ENCODE measurements at regions not wholly inside any gene's neighbourhood (a gene's known extent, or its start where the extent isn't known, plus 50 kb on each side); places are given as distances from the start of the nearest gene placed in this dataset.

GRCh38 chrX:79645749-79646148, 278.6 kb upstream of the ITM2A start:
- intact Hi-C loops (cut with DNase I): no loop called here
- ATAC-seq: no peak

GRCh38 chrX:79631526-79631925, 264.4 kb upstream of the ITM2A start:
- no peak for DNase-seq (ENCODE audit: missing footprints)
- intact Hi-C loops (cut with DNase I): no loop called here
- no peak for ATAC-seq

More at GRCh38 chrX:79645749-79646148, 278.6 kb upstream of the ITM2A start:
- no peak for DNase-seq (ENCODE audit: missing footprints)

DNA sequence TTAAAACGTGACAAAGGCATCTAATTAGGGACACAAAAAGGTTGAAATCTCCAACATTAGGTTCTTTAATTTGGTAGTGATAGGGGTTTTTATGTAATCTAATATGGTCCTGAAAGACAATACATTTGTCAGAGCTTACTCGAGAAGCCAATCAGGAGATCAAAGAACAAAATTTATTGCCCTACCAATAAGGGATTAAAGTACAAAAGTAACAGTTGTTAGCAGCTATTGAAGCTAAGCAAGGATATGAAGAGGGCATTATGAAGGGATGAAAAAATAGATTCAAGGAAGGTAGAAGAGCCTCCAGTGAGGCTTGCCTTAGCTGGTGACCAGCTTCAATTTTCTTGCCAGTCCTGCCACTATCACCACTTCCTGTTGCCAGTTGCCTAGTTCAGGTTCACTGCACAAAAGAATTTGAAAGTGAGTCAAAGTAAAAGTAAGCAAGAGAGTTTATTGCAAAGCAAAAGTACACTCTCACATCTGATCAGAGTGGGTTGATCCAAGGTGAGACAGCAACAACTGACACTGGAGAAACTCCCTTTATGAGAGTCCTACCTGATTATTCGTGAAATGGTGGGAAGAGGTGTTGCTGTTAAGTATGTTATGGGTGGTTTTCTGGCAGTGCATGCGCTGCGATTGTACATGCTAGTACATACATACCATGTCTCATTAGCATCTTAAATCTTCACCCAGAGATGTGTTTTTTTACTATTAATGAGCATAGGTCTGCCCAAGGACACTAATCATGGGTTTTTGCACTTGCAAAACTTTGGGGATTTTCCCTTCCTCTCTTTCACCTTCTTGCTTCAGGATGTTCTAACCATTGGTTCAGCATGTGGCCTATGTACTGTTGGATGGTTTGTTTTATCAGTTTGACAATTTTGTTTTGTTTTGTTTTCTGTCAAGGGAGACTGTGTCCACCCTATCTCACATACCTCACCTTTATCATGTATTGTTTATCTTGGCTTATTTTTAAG, 263.2 kb upstream of the ITM2A start:
- DNase-seq (ENCODE audit: missing footprints) (no peak), ATAC-seq (no peak)
- intact Hi-C loops (cut with DNase I): no loop called here

DNA sequence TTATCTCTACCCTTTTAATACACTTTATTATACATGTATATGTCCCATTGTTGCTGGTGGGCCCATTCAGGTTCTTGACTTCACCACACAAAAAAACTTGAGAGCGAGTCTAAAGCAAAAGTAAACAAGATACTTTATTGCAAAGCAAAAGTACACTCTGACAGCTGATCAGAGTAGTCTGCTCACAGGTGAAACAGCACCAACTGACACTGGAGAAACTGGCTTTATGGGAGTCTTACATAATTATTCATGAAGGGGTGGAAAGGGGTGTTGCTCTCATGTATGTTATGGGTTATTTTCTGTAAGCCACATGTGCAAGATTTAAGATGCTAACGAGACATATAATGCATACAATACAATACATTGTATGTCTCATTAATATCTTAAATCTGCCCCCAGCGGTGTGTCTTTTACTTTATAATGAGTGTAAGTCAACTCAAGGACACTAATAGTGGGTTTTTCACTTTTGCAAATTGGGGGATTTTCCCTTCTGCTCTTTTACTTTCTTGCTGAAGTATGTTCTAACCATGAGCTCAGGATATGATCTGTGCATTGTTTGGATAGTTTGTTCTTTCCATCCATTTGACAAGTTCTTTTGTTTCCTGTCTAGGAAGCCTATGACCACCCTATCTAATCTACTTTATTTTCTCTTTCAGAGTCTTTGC, 256.1 kb upstream of the ITM2A start:
- intact Hi-C loops (cut with DNase I): no loop called here
- DNase-seq (ENCODE audit: missing footprints) (no peak), ATAC-seq (no peak)

DNA sequence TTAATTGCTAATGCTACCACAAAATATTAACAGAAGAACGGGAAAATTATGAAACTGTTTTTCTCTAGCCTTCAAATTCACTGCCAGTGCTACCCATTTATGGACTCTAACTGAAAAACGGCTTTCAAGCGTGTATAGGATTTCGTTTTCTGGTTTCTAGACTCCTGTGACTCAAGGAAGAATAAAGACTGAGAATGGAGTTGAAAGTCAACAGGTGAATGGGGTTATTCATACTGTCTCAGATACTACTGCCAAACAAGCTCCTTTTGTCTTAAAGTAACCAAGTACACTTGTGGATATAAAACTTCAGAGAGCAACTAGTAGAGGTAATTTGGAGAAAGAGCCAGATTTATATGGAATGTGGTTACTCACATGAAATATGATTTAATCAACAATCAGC, 251.1 kb upstream of the ITM2A start:
- DNase-seq (ENCODE audit: missing footprints) (no peak), ATAC-seq (no peak)
- intact Hi-C loops (cut with DNase I): no loop called here

- no peak for DNase-seq (ENCODE audit: missing footprints)
- ATAC-seq: no peak
- intact Hi-C loops (cut with DNase I): no loop called here
Measured at GRCh38 chrX:79604364-79604763, 237.2 kb upstream of the ITM2A start.

DNA sequence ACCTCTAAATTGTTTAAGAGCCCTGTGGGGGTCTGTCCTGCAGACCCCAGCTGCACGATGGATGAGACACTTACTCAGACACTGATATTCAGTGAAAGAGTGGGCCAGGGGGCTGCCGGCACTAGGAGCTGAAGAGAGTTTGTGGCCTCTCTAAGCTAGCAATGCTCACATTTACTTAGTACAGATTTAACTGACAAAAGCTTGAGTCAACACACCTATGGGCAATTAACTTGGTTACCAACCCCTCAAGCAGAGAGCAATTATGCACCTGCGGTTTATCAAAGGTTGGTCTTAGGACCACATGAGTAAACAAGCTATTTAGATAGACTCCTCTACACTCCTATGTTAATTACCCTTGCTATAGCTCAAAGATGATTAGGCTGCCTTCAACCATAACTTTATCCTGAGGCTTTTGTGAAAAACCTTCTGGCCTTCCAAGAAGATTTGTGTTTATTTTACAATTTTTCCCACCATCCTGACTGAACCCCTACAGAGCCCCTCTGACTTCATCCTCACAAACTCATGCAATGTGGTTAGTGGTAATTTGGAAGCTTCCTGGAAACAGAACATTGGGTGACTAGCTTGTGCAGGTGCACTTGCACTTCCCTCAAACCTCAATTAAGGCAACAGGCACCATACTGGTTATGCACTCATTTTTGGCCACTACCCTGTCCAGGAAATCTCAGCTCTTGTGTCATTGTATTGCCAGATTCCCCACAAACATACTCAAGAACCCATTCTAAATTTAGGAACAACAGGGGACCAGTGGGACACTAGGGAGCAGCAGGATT, 234.4 kb upstream of the ITM2A start:
- intact Hi-C loops (cut with DNase I): no loop called here
- DNase-seq (ENCODE audit: missing footprints) (no peak), ATAC-seq (no peak)

- intact Hi-C loops (cut with DNase I): no loop called here
- no peak for ATAC-seq
- DNase-seq (ENCODE audit: missing footprints): no peak
Measured at GRCh38 chrX:79592259-79592658, 225.1 kb upstream of the ITM2A start.

DNA sequence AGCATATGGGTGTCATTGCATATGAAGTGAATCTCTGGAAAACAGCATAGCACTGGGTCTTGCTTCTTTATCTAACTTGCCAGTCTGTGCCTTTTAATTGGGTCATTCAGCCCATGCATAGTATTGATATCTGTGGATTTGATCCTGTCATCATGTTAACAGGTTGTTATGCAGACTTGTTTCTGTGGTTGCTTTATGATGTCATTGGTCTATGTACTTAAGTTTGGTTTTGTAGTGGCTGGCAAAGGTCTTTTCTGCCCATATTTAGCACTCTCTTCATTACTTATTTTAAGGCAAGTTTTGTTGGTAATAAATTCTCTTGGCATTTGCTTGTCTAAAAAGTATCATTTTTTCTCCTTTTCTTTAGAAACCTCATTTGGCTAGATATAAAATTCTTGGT, 221.1 kb upstream of the ITM2A start:
- intact Hi-C loops (cut with DNase I): no loop called here
- no peak for ATAC-seq
- DNase-seq (ENCODE audit: missing footprints): no peak

DNA sequence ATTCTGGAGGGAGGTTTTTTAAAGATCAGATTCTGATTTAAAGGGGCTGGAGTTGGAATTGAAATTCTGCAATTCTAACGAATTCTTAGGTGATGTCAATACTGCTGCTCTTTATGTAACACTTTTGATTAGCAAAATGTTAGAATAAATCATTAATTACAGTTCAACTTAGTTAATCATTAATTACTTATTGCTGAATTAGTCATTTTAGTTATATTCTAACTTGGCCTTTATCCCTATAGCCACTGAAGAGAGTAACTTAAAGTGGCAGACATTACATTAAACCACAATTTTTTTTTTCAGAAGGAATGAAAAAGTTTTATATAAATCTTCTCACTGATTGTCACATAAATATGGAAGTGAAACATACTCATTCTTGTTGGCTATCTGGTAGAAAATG, 206.6 kb upstream of the ITM2A start:
- intact Hi-C loops (cut with DNase I): no loop called here
- no peak for DNase-seq (ENCODE audit: missing footprints)
- no peak for ATAC-seq

DNA sequence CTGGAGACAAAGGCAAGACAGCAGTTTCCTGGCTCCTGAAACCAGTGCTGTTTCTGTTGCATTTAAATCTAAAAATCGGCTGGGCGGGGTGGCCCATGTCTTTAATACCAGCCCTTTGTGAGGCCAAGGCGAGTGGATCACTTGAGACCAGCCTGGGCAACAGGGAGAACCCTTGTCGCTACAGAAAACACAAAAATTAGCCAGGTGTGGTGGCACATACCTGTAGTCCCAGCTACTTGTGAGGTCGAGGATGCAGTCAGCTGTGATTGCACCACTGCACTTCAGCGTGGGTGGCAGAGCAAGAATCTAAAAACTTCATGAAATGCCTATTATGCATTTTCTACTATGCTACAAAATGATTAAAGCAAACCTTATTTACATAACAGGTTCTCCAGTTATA, 205.4 kb upstream of the ITM2A start:
- intact Hi-C loops (cut with DNase I): no loop called here
- no peak for ATAC-seq
- DNase-seq (ENCODE audit: missing footprints): no peak

GRCh38 chrX:79570524-79571240, 203.5 kb upstream of the ITM2A start:
- no peak for ATAC-seq
- no peak for DNase-seq (ENCODE audit: missing footprints)
- intact Hi-C loops (cut with DNase I): no loop called here

DNA sequence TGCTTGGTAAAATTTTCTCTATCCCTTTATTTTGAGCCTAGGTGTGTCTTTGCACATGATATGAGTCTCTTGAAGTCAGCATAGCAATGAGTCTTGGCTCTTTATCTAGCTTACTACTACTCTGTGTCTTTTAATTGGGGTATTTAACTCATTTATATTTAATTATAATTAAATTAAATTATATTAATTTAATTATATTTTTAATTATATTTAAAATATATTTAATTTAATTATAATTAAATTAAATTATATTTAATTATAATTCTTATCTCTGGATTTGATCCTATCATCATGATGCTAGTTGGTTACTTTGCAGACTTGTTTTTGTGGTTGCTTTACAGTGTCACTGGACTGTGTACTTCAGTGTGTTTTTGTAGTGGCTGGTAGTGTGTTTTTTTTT, 201.2 kb upstream of the ITM2A start:
- DNase-seq (ENCODE audit: missing footprints) (no peak), ATAC-seq (no peak)
- intact Hi-C loops (cut with DNase I): no loop called here

DNA sequence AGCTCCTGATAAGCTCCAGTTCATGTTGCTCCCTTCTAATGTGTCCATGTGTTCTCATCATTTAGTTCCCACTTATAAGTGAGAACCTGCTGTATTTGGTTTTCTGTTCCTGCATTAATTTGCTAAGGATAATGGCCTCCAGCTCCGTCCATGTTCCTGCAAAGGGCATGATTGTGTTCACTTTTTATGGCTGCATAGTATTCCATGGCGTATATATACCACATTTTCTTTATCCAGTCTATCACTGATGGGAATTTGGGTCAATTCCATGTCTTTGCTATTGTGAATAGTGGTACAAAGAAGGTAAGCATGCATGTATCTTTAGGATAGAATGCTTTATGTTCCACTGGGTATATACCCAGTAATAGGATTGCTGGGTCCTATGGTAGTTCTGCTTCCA, 197.2 kb upstream of the ITM2A start:
- no peak for DNase-seq (ENCODE audit: missing footprints)
- ATAC-seq: no peak
- intact Hi-C loops (cut with DNase I): no loop called here

GRCh38 chrX:79559290-79559689, 192.2 kb upstream of the ITM2A start:
- DNase-seq (ENCODE audit: missing footprints) (no peak), ATAC-seq (no peak)
- intact Hi-C loops (cut with DNase I): no loop called here

- DNase-seq (ENCODE audit: missing footprints) (no peak), ATAC-seq (no peak)
- intact Hi-C loops (cut with DNase I): no loop called here
Measured at GRCh38 chrX:79557212-79557611, 190.1 kb upstream of the ITM2A start.

DNA sequence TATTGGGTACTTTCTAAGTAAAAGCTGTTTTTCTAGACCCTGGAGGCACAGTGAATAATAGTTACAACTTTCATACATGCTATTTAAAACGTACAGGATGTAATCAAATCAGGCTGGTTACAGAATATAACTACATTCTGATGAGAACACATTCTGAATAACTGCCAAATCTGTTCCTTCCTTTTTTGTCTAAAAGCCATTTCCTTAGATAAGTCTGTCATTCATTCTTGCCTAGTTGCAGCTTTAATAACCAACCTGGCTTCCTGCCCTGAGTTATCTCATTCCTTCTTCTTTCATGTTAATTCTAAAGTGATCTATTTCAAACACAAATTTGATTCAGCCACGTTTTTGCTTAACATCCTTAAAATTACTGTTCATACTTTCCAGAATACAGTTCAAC, 189.7 kb upstream of the ITM2A start:
- ATAC-seq: no peak
- no peak for DNase-seq (ENCODE audit: missing footprints)
- intact Hi-C loops (cut with DNase I): no loop called here

DNA sequence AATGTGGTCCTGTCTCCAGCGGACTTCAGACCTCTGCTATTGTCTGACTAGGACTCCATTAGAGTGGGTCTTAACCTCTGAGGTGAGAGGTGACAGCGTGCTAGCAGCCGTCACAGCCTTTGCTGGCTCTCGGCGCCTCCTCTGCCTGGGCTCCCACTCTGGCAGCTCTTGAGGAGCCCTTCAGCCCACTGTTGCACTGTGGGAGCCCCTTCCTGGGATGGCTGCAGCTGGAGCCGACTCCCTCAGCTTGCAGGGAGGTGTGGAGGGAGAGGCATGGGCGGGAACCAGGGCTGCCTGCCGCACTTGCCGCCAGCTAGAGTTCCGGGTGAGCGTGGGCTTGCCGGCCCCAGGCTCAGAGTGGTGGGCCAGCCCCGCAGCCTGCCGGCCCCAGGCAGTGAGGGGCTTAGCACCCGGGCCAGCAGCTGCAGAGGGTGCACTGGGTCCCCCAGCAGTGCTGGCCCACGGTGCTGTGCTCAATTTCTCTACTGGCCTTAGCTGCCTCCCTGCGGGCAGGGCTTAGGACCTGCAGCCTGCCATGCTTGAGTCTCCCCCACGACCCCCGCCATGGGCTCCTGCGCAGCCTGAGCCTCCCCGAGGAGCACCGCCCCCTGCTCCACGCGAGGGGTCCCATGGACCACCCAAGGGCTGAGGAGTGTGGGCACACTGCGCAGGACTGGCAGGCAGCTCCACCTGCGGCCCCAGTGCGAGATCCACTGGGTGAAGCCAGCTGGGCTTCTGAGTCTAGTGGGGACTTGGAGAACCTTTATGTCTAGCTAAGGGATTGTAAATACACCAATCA, 163.4 kb upstream of the ITM2A start:
- intact Hi-C loops (cut with DNase I): no loop called here
- no peak for ATAC-seq
- DNase-seq (ENCODE audit: missing footprints): no peak
